H1 (cell line): ENCODE measurements at regions not wholly inside any gene's neighbourhood (a gene's known extent, or its start where the extent isn't known, plus 50 kb on each side); places are given as distances from the start of the nearest gene placed in this dataset.

ENCODE experiments used
- CTCF ChIA-PET: fragments of 300-600 bp; sonication (Branson Sonifier 250); formaldehyde crosslinking; loops from one replicate; lab custom pipeline; 2021; ENCODE audit not compliant: partially characterized antibody; lab: Charles Lee
- POLR2A ChIA-PET: fragments of 300-600 bp; sonication (Branson Sonifier 250); formaldehyde crosslinking; loops from one replicate; lab custom pipeline; 2021; ENCODE audit warnings: inconsistent platforms; ENCODE audit not compliant: partially characterized antibody; lab: Charles Lee
- DNase-seq, 2 experiments: peaks; one replicate each; pipeline versions ENCODE4 v3.0.0 to v3.0.0-alpha.2; 2010 to 2022; ENCODE audit warnings: low spot score in 2 of 2, low read depth in 1 of 2, mixed read lengths in 1 of 2
- FAIRE-seq: peaks from 2 replicates; lab custom pipeline; 2011; peaks lifted over from hg19 to GRCh38; lab: Jason Lieb, UNC
- H2AFZ ChIP-seq: 2 replicates; pipeline ENCODE4 v1.8.1; 2012; ENCODE audit warnings: low read length, inconsistent platforms
- H2AK5ac ChIP-seq: 2 replicates; pipeline ENCODE4 v1.6.1; 2013; ENCODE audit warnings: low read depth, low read length
- H2BK120ac ChIP-seq: replicated peaks from 2 replicates; pipeline ENCODE3; 2013; ENCODE audit warnings: low read depth, low read length, inconsistent platforms
- H2BK12ac ChIP-seq: 2 replicates; pipeline ENCODE4 v1.6.1; 2013; ENCODE audit warnings: low read depth, low read length
- H2BK15ac ChIP-seq: 2 replicates; pipeline ENCODE4 v1.6.1; 2013; ENCODE audit warnings: low read length
- H2BK20ac ChIP-seq: 2 replicates; pipeline ENCODE4 v1.6.1; 2013; ENCODE audit warnings: low read length
- H2BK5ac ChIP-seq: 2 replicates; pipeline ENCODE4 v1.6.1; 2013; ENCODE audit warnings: low read depth, low read length
- H3K14ac ChIP-seq: 2 replicates; pipeline ENCODE4 v1.6.1; 2013; ENCODE audit warnings: inconsistent platforms; ENCODE audit not compliant: insufficient read length
- H3K18ac ChIP-seq: 2 replicates; pipeline ENCODE4 v1.6.1; 2013; ENCODE audit warnings: low read length; ENCODE audit errors: extremely low read depth
- H3K23ac ChIP-seq: 2 replicates; pipeline ENCODE4 v1.6.1; 2013; ENCODE audit warnings: inconsistent platforms; ENCODE audit not compliant: insufficient read length
- H3K23me2 ChIP-seq: 2 replicates; pipeline ENCODE4 v1.6.1; 2013; ENCODE audit warnings: low read depth, low read length
- H3K27ac ChIP-seq: 2 replicates; pipeline ENCODE4 v1.6.1; 2011; ENCODE audit warnings: low read depth, low read length, inconsistent platforms
- H3K27me3 ChIP-seq, 4 experiments: replicated peaks in 1 of 4; 1 replicate in 1 of 4; 2 replicates in 3 of 4; pipeline versions ENCODE4 v1.6.1 to v1.8.1; 2011 to 2013; ENCODE audit warnings: low read length in 3 of 4, mild to moderate bottlenecking in 3 of 4, inconsistent platforms in 2 of 4, mixed read lengths in 2 of 4, moderate library complexity in 1 of 4; ENCODE audit not compliant: control insufficient read depth in 3 of 4, insufficient read depth in 3 of 4; ENCODE audit errors: extremely low read depth in 1 of 4
- H3K36me3 ChIP-seq, 4 experiments: 2 replicates each; pipeline versions ENCODE4 v1.6.1 to v1.8.1; 2011 to 2013; ENCODE audit warnings: mild to moderate bottlenecking in 4 of 4, low read length in 3 of 4, moderate library complexity in 2 of 4, control low read depth in 1 of 4, inconsistent platforms in 1 of 4; ENCODE audit not compliant: insufficient read depth in 4 of 4, control insufficient read depth in 2 of 4
- H3K4ac ChIP-seq: replicated peaks from 2 replicates; pipeline ENCODE3; 2013; ENCODE audit warnings: low read length, low read depth, mixed read lengths, inconsistent platforms; ENCODE audit not compliant: insufficient read length
- H3K4me1 ChIP-seq, 4 experiments: replicated peaks in 1 of 4; 1 replicate in 1 of 4; 2 replicates in 3 of 4; pipeline versions ENCODE4 v1.6.1 to v1.8.1; 2011 to 2013; ENCODE audit warnings: low read length in 3 of 4, inconsistent platforms in 2 of 4, mixed read lengths in 1 of 4; ENCODE audit not compliant: insufficient read depth in 4 of 4, control insufficient read depth in 3 of 4
- H3K4me2 ChIP-seq, 2 experiments: 2 replicates each; pipeline versions ENCODE4 v1.6.1 to v1.8.1; 2011 to 2013; ENCODE audit warnings: low read depth in 2 of 2, low read length in 2 of 2, control low read depth in 1 of 2, inconsistent platforms in 1 of 2, mild to moderate bottlenecking in 1 of 2; ENCODE audit not compliant: insufficient read depth in 1 of 2
- H3K4me3 ChIP-seq, 4 experiments: fragments of 200-600, 300-600 bp in 1 of 4; sonication (generic), shearing (Covaris generic), sonication (Bioruptor Twin) in 1 of 4; 2 replicates each; pipeline versions ENCODE4 v1.5.1 to v1.8.1; 2011 to 2016; ENCODE audit warnings: low read length in 4 of 4, low read depth in 3 of 4, control low read depth in 2 of 4, inconsistent platforms in 2 of 4, mild to moderate bottlenecking in 2 of 4, mixed read lengths in 1 of 4, moderate library complexity in 1 of 4; ENCODE audit not compliant: insufficient read depth in 2 of 4; ENCODE audit errors: extremely low read depth in 1 of 4
- H3K56ac ChIP-seq: replicated peaks from 2 replicates; pipeline ENCODE3; 2013; ENCODE audit warnings: low read depth, mild to moderate bottlenecking, mixed read lengths, low read length, inconsistent platforms; ENCODE audit not compliant: insufficient read length
- H3K79me1 ChIP-seq: 2 replicates; pipeline ENCODE4 v1.6.1; 2013; ENCODE audit warnings: low read depth, low read length, control low read depth
- H3K79me2 ChIP-seq, 2 experiments: 2 replicates each; pipeline versions ENCODE4 v1.6.1 to v1.8.1; 2012 to 2013; ENCODE audit warnings: low read length in 2 of 2, mild to moderate bottlenecking in 2 of 2, inconsistent platforms in 1 of 2; ENCODE audit not compliant: insufficient read depth in 2 of 2, control insufficient read depth in 1 of 2
- H3K9ac ChIP-seq, 4 experiments: replicated peaks in 1 of 4; 1 replicate in 1 of 4; 2 replicates in 3 of 4; pipeline versions ENCODE4 v1.6.1 to v1.8.1; 2011 to 2013; ENCODE audit warnings: low read depth in 3 of 4, low read length in 3 of 4, control low read depth in 2 of 4, mild to moderate bottlenecking in 2 of 4, moderate library complexity in 2 of 4, inconsistent platforms in 1 of 4; ENCODE audit errors: extremely low read depth in 1 of 4
- H3K9me3 ChIP-seq, 2 experiments: 2 replicates each; pipeline versions ENCODE4 v1.6.1 to v1.8.1; 2012 to 2013; ENCODE audit warnings: mild to moderate bottlenecking in 2 of 2, moderate library complexity in 2 of 2, control low read depth in 1 of 2, inconsistent platforms in 1 of 2, low read depth in 1 of 2, low read length in 1 of 2, mixed read lengths in 1 of 2; ENCODE audit not compliant: insufficient read depth in 2 of 2
- H4K20me1 ChIP-seq, 2 experiments: replicated peaks in 1 of 2; 2 replicates each; pipeline versions ENCODE3 to v1.8.1; 2011 to 2013; ENCODE audit warnings: inconsistent platforms in 2 of 2, low read length in 2 of 2, mild to moderate bottlenecking in 1 of 2; ENCODE audit not compliant: insufficient read depth in 2 of 2, control insufficient read depth in 1 of 2
- H4K5ac ChIP-seq: 2 replicates; pipeline ENCODE4 v1.6.1; 2013; ENCODE audit warnings: low read length, low read depth, mixed read lengths, inconsistent platforms; ENCODE audit not compliant: insufficient read length
- H4K8ac ChIP-seq: 2 replicates; pipeline ENCODE4 v1.8.0; 2013; ENCODE audit warnings: mild to moderate bottlenecking, moderate library complexity, low read length, inconsistent platforms; ENCODE audit not compliant: insufficient read depth; ENCODE audit errors: extremely low read depth
- H4K91ac ChIP-seq: replicated peaks from 2 replicates; pipeline ENCODE3; 2013; ENCODE audit warnings: low read length, mixed read lengths, inconsistent platforms; ENCODE audit not compliant: insufficient read length
- BACH1 ChIP-seq: IDR thresholded peaks from 2 replicates; pipeline ENCODE4 v1.6.1; 2012; ENCODE audit warnings: low read length, improper control_type of control experiment
- CBX5 ChIP-seq: fragments of 300-800, 300-1000 bp; sonication (generic); IDR thresholded peaks from 2 replicates; pipeline ENCODE4 v1.7.1; 2016; ENCODE audit warnings: antibody characterized with exemption, low read length, low read depth
- EP300 ChIP-seq, 2 experiments: IDR thresholded peaks; 1 replicate in 1 of 2; 2 replicates in 1 of 2; pipeline ENCODE4 v1.6.1; 2011 to 2012; ENCODE audit warnings: low read depth in 2 of 2, low read length in 2 of 2, mild to moderate bottlenecking in 2 of 2, borderline replicate concordance in 1 of 2, inconsistent platforms in 1 of 2, moderate library complexity in 1 of 2
- FOSL1 ChIP-seq: IDR thresholded peaks from 2 replicates; pipeline ENCODE4 v1.6.1; 2011; ENCODE audit warnings: mild to moderate bottlenecking, low read depth, low read length, moderate library complexity; ENCODE audit not compliant: insufficient read depth
- HDAC6 ChIP-seq: IDR thresholded peaks from one replicate; pipeline ENCODE4 v1.7.1; 2012; ENCODE audit warnings: low read depth, mild to moderate bottlenecking, inconsistent platforms, low read length, moderate library complexity
- KDM4A ChIP-seq: IDR thresholded peaks from one replicate; pipeline ENCODE4 v1.7.1; 2012; ENCODE audit warnings: low read depth, mild to moderate bottlenecking, moderate library complexity, low read length, inconsistent platforms; ENCODE audit not compliant: severe bottlenecking
- KDM5A ChIP-seq: fragments of 200-600 bp; IDR thresholded peaks from 2 replicates; pipeline ENCODE4 v1.7.1; 2012; ENCODE audit warnings: mild to moderate bottlenecking, low read length, inconsistent platforms, mixed read lengths
- NANOG ChIP-seq: IDR thresholded peaks from 2 replicates; pipeline ENCODE4 v1.6.1; 2011; ENCODE audit warnings: low read length, low read depth, mild to moderate bottlenecking, inconsistent platforms; ENCODE audit not compliant: insufficient read depth, poor library complexity, severe bottlenecking
- NRF1 ChIP-seq: IDR thresholded peaks from 2 replicates; pipeline ENCODE4 v1.6.1; 2011; ENCODE audit warnings: mild to moderate bottlenecking, low read depth, low read length, improper control_type of control experiment
- PHF8 ChIP-seq: fragments of 200-600 bp; sonication (generic); conservative IDR thresholded peaks from 2 replicates; pipeline ENCODE4 v1.7.1; 2012; ENCODE audit warnings: low read depth, mild to moderate bottlenecking, inconsistent platforms, low read length, moderate library complexity
- POLR2A ChIP-seq, 2 experiments: IDR thresholded peaks; 1 replicate in 1 of 2; 2 replicates in 1 of 2; pipeline ENCODE4 v1.6.1; 2011; ENCODE audit warnings: low read depth in 2 of 2, low read length in 2 of 2, mild to moderate bottlenecking in 2 of 2; ENCODE audit errors: control extremely low read depth in 1 of 2
- RFX5 ChIP-seq: IDR thresholded peaks from 2 replicates; pipeline ENCODE4 v1.6.1; 2011; ENCODE audit warnings: low read depth, low read length, improper control_type of control experiment, borderline replicate concordance
- SIX5 ChIP-seq: IDR thresholded peaks from 2 replicates; pipeline ENCODE4 v1.6.1; 2011; ENCODE audit warnings: mild to moderate bottlenecking, low read depth, low read length
- SP4 ChIP-seq: IDR thresholded peaks from 2 replicates; pipeline ENCODE4 v1.6.1; 2012; ENCODE audit warnings: low read length, inconsistent platforms
- SUZ12 ChIP-seq: fragments of 200-600 bp; sonication (generic); IDR thresholded peaks from 2 replicates; pipeline ENCODE4 v1.6.1; 2012; ENCODE audit warnings: mild to moderate bottlenecking, inconsistent platforms, low read length, moderate library complexity, mixed read lengths
- TBP ChIP-seq: IDR thresholded peaks from 2 replicates; pipeline ENCODE4 v1.6.1; 2011; ENCODE audit warnings: low read depth, low read length, improper control_type of control experiment
- WGBS, 2 experiments: shearing (Covaris generic) in 1 of 2; methylation state at CpG; one replicate each; pipeline versions ENCODE4 v1.1.6 to v1.1.7; 2013 to 2015; ENCODE audit warnings: low lambda C conversion rate in 2 of 2, mixed read lengths in 2 of 2, inconsistent platforms in 1 of 2, low coverage in 1 of 2, missing lambda C conversion rate in 1 of 2; ENCODE audit not compliant: insufficient replicate concordance in 2 of 2, insufficient coverage in 1 of 2, insufficient read length in 1 of 2; ENCODE audit errors: extremely low coverage in 1 of 2, missing lambda C conversion rate in 1 of 2; 5-methylcytosine and 5-hydroxymethylcytosine counted together

DNA sequence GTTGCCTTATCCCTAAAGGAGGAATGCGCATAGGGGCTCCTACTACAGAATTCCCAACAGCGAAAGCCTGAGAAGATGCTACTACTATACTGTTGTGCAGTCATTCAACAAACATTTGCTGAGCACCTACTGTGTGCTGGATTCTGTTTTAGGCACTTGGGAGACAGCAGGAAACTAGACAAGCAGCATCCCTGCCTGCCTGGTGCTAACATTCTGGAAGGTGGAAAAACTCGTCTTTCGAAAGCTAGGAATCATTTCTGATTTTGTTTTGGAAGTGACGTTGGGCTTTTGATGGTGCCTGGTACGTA lies 131.5 kb upstream of the NCOR2 start:
- POLR2A ChIA-PET: interaction anchor here (0.8 to 1.4 kb wide), 3 partner anchors 12 to 47 kb away, joined by 3 to 5 read pairs (median 4); no protein-coding TSS in a partner anchor
- 83% methylated on average over 6 of the region's 6 CpGs; no CpG with 5 or more reads in 1 of the 2 experiments for whole genome bisulfite sequencing, 2 experiments
- Histone ChIP-seq H2BK20ac (no peak overlapping the region), H3K9me3 (no peaks in the 10 kb centered on the region), H3K4me3 (no peak overlapping the region), H3K14ac (no peak overlapping the region), H2BK15ac (no peak overlapping the region), H3K79me2 (no peaks in the 10 kb centered on the region), H3K18ac (no peak overlapping the region), H2BK120ac (no peak overlapping the region), H4K91ac (no peak overlapping the region), H2AFZ (no peak overlapping the region), H3K4me2 (no peak overlapping the region), H3K23ac (no peak overlapping the region), H4K5ac (no peak overlapping the region), H3K36me3 (no peaks in the 10 kb centered on the region), H3K4ac (no peak overlapping the region), H2BK12ac (no peak overlapping the region), H4K20me1 (no peaks in the 10 kb centered on the region), H4K8ac (no peak overlapping the region), H3K27me3 (no peaks in the 10 kb centered on the region), H3K4me1 (peaks cover 0 to 5% (median 1%) of the 10 kb centered on the region in 4 experiments; a peak in 3 of 7 replicates), H3K56ac (no peak overlapping the region), H2AK5ac (no peak overlapping the region), H3K27ac (no peak overlapping the region), H3K9ac (peak overlapping the region in 1 of 4 experiments; percentile 14; a peak in 2 of 7 replicates), H3K23me2 (no peaks in the 10 kb centered on the region), H2BK5ac (no peak overlapping the region), H3K79me1 (no peaks in the 10 kb centered on the region)
- no peak for FAIRE-seq
- CTCF ChIA-PET: interaction anchor here (0.6 to 2.6 kb wide), 6 partner anchors 10 to 188 kb away, joined by 3 to 9 read pairs (median 4); no protein-coding TSS in a partner anchor
- no peak for DNase-seq
- no peak for TF ChIP-seq TBP
- TF ChIP-seq EP300 (IDR thresholded peaks at IDR 0.05; ENCODE audit: borderline replicate concordance in 1 of 2, low read depth in 2 of 2, low read length in 2 of 2): no peak
- TF ChIP-seq RFX5: no peak
- TF ChIP-seq SP4: no peak
- TF ChIP-seq BACH1: no peak
- no peak for TF ChIP-seq SIX5
- TF ChIP-seq HDAC6: no peak
- TF ChIP-seq PHF8: no peak
- TF ChIP-seq KDM4A: no peak
- TF ChIP-seq NANOG: no peak
- no peak for TF ChIP-seq SUZ12
- TF ChIP-seq FOSL1: no peak
- TF ChIP-seq KDM5A: no peak
- no peak for TF ChIP-seq POLR2A (IDR thresholded peaks at IDR 0.05; ENCODE audit: control extremely low read depth in 1 of 2, low read depth in 2 of 2, low read length in 2 of 2)
- no peak for TF ChIP-seq NRF1
- TF ChIP-seq CBX5: no peak
